ENCODE measurements at regions not wholly inside any gene's neighbourhood (a gene's known extent, or its start where the extent isn't known, plus 50 kb on each side); places are given as distances from the start of the nearest gene placed in this dataset.

DNA sequence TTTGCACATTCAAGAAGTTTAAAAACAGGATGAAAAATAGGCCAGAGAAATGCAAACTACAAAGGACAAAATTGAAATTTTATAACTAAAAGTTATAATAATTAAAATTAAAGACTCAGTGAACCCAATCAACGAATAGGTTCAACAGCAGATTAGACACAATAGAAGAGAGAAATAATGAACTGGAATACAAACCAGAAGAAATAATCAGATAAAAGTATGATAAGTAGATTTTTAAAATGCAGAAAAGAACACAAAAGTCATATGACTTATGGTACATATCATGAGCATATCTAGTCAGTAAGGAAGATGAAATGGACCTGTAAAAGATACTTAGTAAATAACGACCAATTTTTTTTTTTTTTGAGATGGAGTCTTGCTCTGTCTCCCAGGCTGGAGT is 108.1 kb upstream of the COG2 start:
- TF ChIP-seq CTCF (IDR thresholded peaks at IDR 0.05) (no peak), POLR2A (IDR thresholded peaks at IDR 0.05) (no peak)
